HFFc6 (cell line): ENCODE measurements at regions not wholly inside any gene's neighbourhood (a gene's known extent, or its start where the extent isn't known, plus 50 kb on each side); places are given as distances from the start of the nearest gene placed in this dataset.

Source experiments
- DNase-seq: peaks from one replicate; pipeline ENCODE4 v3.0.0-alpha.2; 2018
- H3K27ac Mint-ChIP-seq: 2 replicates; pipeline ENCODE4 v1.8.0; 2020; ENCODE audit warnings: mild to moderate bottlenecking, mixed read lengths
- H3K27me3 Mint-ChIP-seq: 2 replicates; pipeline ENCODE4 v1.8.0; 2021; ENCODE audit warnings: mild to moderate bottlenecking, moderate library complexity, mixed read lengths; ENCODE audit not compliant: insufficient read depth
- H3K36me3 Mint-ChIP-seq: 2 replicates; pipeline ENCODE4 v1.8.0; 2021; ENCODE audit warnings: low read depth, mixed read lengths
- H3K4me1 Mint-ChIP-seq: 2 replicates; pipeline ENCODE4 v1.8.0; 2020; ENCODE audit warnings: low read depth, mixed read lengths
- H3K4me3 Mint-ChIP-seq: 2 replicates; pipeline ENCODE4 v1.8.0; 2020; ENCODE audit warnings: mild to moderate bottlenecking, moderate library complexity, mixed read lengths
- H3K9me3 Mint-ChIP-seq: 2 replicates; pipeline ENCODE4 v1.8.0; 2020; ENCODE audit warnings: mild to moderate bottlenecking, mixed read lengths
- CTCF ChIP-seq: fragments of 200-600 bp; sonication (generic); IDR thresholded peaks from 2 replicates; pipeline ENCODE4 v1.5.0; 2021; ENCODE audit warnings: antibody characterized with exemption, mild to moderate bottlenecking

GRCh38 chr2:177327009-177327408, 62.5 kb upstream of the NFE2L2 start:
- no peak for DNase-seq
- Mint-ChIP-seq H3K9me3 (no peaks in the 10 kb centered on the region), H3K27me3 (no peaks in the 10 kb centered on the region), H3K36me3 (no peaks in the 10 kb centered on the region), H3K4me1 (peaks cover 13% of the 10 kb centered on the region), H3K4me3 (no peak overlapping the region), H3K27ac (no peak overlapping the region)
- no peak for TF ChIP-seq CTCF

GRCh38 chr2:177328056-177328455, 63.5 kb upstream of the NFE2L2 start:
- Mint-ChIP-seq H3K4me3 (no peak overlapping the region), H3K4me1 (peaks cover 23% of the 10 kb centered on the region), H3K27ac (no peak overlapping the region), H3K36me3 (no peaks in the 10 kb centered on the region), H3K27me3 (no peaks in the 10 kb centered on the region), H3K9me3 (no peaks in the 10 kb centered on the region)
- peak; percentile 27 for DNase-seq
- TF ChIP-seq CTCF: no peak

- Mint-ChIP-seq H3K27ac (no peak overlapping the region), H3K27me3 (no peaks in the 10 kb centered on the region), H3K36me3 (no peaks in the 10 kb centered on the region), H3K4me3 (no peak overlapping the region), H3K9me3 (no peaks in the 10 kb centered on the region), H3K4me1 (peaks cover 29% of the 10 kb centered on the region)
- TF ChIP-seq CTCF: no peak
- no peak for DNase-seq
Measured at GRCh38 chr2:177329064-177329463, 63.5 kb upstream of the AGPS start.

GRCh38 chr2:177331466-177331997, 61.0 kb upstream of the AGPS start:
- no peaks in the 10 kb centered on the region for H3K36me3 Mint-ChIP-seq
- H3K4me1 Mint-ChIP-seq: peaks cover 46% of the 10 kb centered on the region
- no peak for TF ChIP-seq CTCF
- no peak for DNase-seq
- H3K27me3 Mint-ChIP-seq: no peaks in the 10 kb centered on the region
- no peaks in the 10 kb centered on the region for H3K9me3 Mint-ChIP-seq
- no peak overlapping the region; the same call in 1 of the 2 replicates for H3K27ac Mint-ChIP-seq
- H3K4me3 Mint-ChIP-seq: no peak overlapping the region

- peak; percentile 73 for DNase-seq
- peak; percentile 80 for TF ChIP-seq CTCF
- H3K4me1 Mint-ChIP-seq: peaks cover 51% of the 10 kb centered on the region
- no peaks in the 10 kb centered on the region for H3K27me3 Mint-ChIP-seq
- no peaks in the 10 kb centered on the region for H3K36me3 Mint-ChIP-seq
- H3K4me3 Mint-ChIP-seq: peak overlapping the region; percentile 9; the same call in 1 of the 2 replicates
- no peaks in the 10 kb centered on the region for H3K9me3 Mint-ChIP-seq
- H3K27ac Mint-ChIP-seq: peak overlapping the region; percentile 90
Measured at GRCh38 chr2:177332026-177332991, 60.3 kb upstream of the AGPS start.
